GM12878 (cell line): ENCODE measurements at regions not wholly inside any gene's neighbourhood (a gene's known extent, or its start where the extent isn't known, plus 50 kb on each side); places are given as distances from the start of the nearest gene placed in this dataset.

Experiments
- ATAC-seq: fragments of 200-7000 bp; cut with Tn5 transposase; 3 replicates; pipeline ENCODE4 v1.9.1; 2020; ENCODE audit warnings: mild to moderate bottlenecking, moderate library complexity
- BruUV-seq: library from RNA; stranded (reverse); fragments of 400-500 nt; replicated peaks from 2 replicates; lab custom pipeline; 2021; lab: Mats Ljungman, UMichigan
- CTCF ChIA-PET: fragments of 300-600 bp; sonication (Branson Sonifier 250); formaldehyde crosslinking; extraction: SDS; loops from one replicate; lab custom pipeline; 2021; ENCODE audit warnings: inconsistent platforms; lab: Yijun Ruan, JAX
- POLR2A ChIA-PET: fragments of 350-600 bp; formaldehyde crosslinking; extraction: SDS; loops from one replicate; lab custom pipeline; 2021; ENCODE audit warnings: inconsistent platforms; lab: Charles Lee
- RAD21 ChIA-PET: fragments of 300-600 bp; sonication (Branson Sonifier 250); formaldehyde crosslinking; loops from one replicate; lab custom pipeline; 2023; ENCODE audit warnings: antibody characterized with exemption; ENCODE audit not compliant: unreplicated experiment; lab: Charles Lee
- SMC1A ChIA-PET: fragments of 300-600 bp; sonication (Branson Sonifier 250); formaldehyde crosslinking; loops from one replicate; lab custom pipeline; 2023; ENCODE audit not compliant: unreplicated experiment, uncharacterized antibody; lab: Charles Lee
- DNase-seq: peaks from one replicate; pipeline ENCODE4 v3.0.0-alpha.2; 2011; ENCODE audit warnings: low read depth, low spot score
- FAIRE-seq: peaks from 3 replicates; lab custom pipeline; 2011; peaks lifted over from hg19 to GRCh38; lab: Jason Lieb, UNC
- H2AFZ ChIP-seq: 2 replicates; pipeline ENCODE4 v1.6.0; 2011; ENCODE audit warnings: low read depth, low read length, control low read depth; ENCODE audit not compliant: control insufficient read depth
- H3K27ac ChIP-seq: 2 replicates; pipeline ENCODE4 v1.5.1; 2011; ENCODE audit warnings: control low read depth; ENCODE audit not compliant: control insufficient read depth, insufficient read depth
- H3K27me3 ChIP-seq, 2 experiments: replicated peaks in 1 of 2; 2 replicates each; pipeline versions ENCODE4 v1.6.0 to v1.6.1; 2011; ENCODE audit warnings: low read length in 1 of 2; ENCODE audit not compliant: control insufficient read depth in 2 of 2, insufficient read depth in 2 of 2
- H3K36me3 ChIP-seq, 2 experiments: 2 replicates each; pipeline ENCODE4 v1.5.1; 2011; ENCODE audit warnings: low read length in 1 of 2; ENCODE audit not compliant: control insufficient read depth in 2 of 2, insufficient read depth in 2 of 2
- H3K4me1 ChIP-seq: 2 replicates; pipeline ENCODE4 v1.6.1; 2011; ENCODE audit warnings: mild to moderate bottlenecking, low read length, moderate library complexity, mixed read lengths; ENCODE audit not compliant: control insufficient read depth, insufficient read depth
- H3K4me2 ChIP-seq: 2 replicates; pipeline ENCODE4 v1.6.0; 2011; ENCODE audit warnings: control low read depth; ENCODE audit not compliant: control insufficient read depth, insufficient read depth
- H3K4me3 ChIP-seq: fragments of 200-600 bp; sonication (generic); 2 replicates; pipeline ENCODE4 v1.5.1; 2016
- H3K79me2 ChIP-seq: 2 replicates; pipeline ENCODE4 v1.6.0; 2011; ENCODE audit warnings: low read length; ENCODE audit not compliant: control insufficient read depth, insufficient read depth
- H3K9ac ChIP-seq: 2 replicates; pipeline ENCODE4 v1.8.0; 2011; ENCODE audit warnings: low read length, control low read depth, mixed read lengths; ENCODE audit not compliant: control insufficient read depth, insufficient read depth
- H3K9me3 ChIP-seq: replicated peaks from 3 replicates; pipeline ENCODE4 v1.5.1; 2011; ENCODE audit warnings: mild to moderate bottlenecking, low read length; ENCODE audit not compliant: control insufficient read depth, insufficient read depth
- H4K20me1 ChIP-seq: 2 replicates; pipeline ENCODE4 v1.6.0; 2011; ENCODE audit not compliant: control insufficient read depth, insufficient read depth
- DPF2 ChIP-seq: fragments of 450-650 bp; IDR thresholded peaks from 2 replicates; pipeline ENCODE4 v1.6.1; 2017; ENCODE audit warnings: mild to moderate bottlenecking
- FOS ChIP-seq: IDR thresholded peaks from 3 replicates; pipeline ENCODE4 v1.6.1; 2011; ENCODE audit warnings: borderline replicate concordance; ENCODE audit not compliant: insufficient read length; ENCODE audit errors: extremely low read depth
- IRF4 ChIP-seq: IDR thresholded peaks from 2 replicates; pipeline ENCODE4 v1.6.1; 2011; ENCODE audit warnings: low read depth, low read length
- MYB ChIP-seq: fragments of 150-350 bp; IDR thresholded peaks from 2 replicates; pipeline ENCODE4 v1.6.1; 2014; ENCODE audit warnings: mild to moderate bottlenecking, low read depth, low read length, borderline replicate concordance
- POLR2AphosphoS2 ChIP-seq: IDR thresholded peaks from 2 replicates; pipeline ENCODE4 v1.6.1; 2011; ENCODE audit warnings: low read depth, mild to moderate bottlenecking, low read length, improper control_type of control experiment, moderate library complexity
- POLR2AphosphoS5 ChIP-seq: IDR thresholded peaks from 2 replicates; pipeline ENCODE4 v1.6.1; 2011; ENCODE audit warnings: mild to moderate bottlenecking, low read length, inconsistent platforms
- RFX5 ChIP-seq: IDR thresholded peaks from 2 replicates; pipeline ENCODE4 v1.6.1; 2011; ENCODE audit warnings: low read depth, low read length, improper control_type of control experiment
- SRF ChIP-seq, 2 experiments: IDR thresholded peaks; 2 replicates each; pipeline ENCODE4 v1.6.1; 2011; ENCODE audit warnings: low read depth in 2 of 2, low read length in 2 of 2, mild to moderate bottlenecking in 1 of 2, moderate library complexity in 1 of 2
- YY1 ChIP-seq: IDR thresholded peaks from 2 replicates; pipeline ENCODE4 v1.6.1; 2011; ENCODE audit warnings: low read depth, mild to moderate bottlenecking, low read length
- ZBED1 ChIP-seq: IDR thresholded peaks from 2 replicates; pipeline ENCODE4 v1.6.1; 2016; ENCODE audit warnings: borderline replicate concordance
- ZNF622 ChIP-seq: fragments of 450-650 bp; IDR thresholded peaks from 2 replicates; pipeline ENCODE4 v1.6.1; 2017; ENCODE audit warnings: mild to moderate bottlenecking, inconsistent platforms
- WGBS: methylation state at CpG from one replicate; pipeline ENCODE4 v1.1.6; 2016; ENCODE audit warnings: low lambda C conversion rate; ENCODE audit not compliant: insufficient replicate concordance, insufficient coverage; ENCODE audit errors: missing lambda C conversion rate; 5-methylcytosine and 5-hydroxymethylcytosine counted together
- in situ Hi-C: fragments of 300-500 bp; cut with MboI; formaldehyde crosslinking; loops from 9 replicates; pipeline ENCODE4 v1.14.3; 2018; ENCODE audit warnings: mixed read lengths
- intact Hi-C: fragments of 100-400 bp; cut with micrococcal nuclease; formaldehyde crosslinking; loops from one replicate; pipeline ENCODE4 v1.14.2; 2022; ENCODE audit not compliant: unreplicated experiment
- TF ChIP-seq, protein P1 (sequence below): fragments of 450-650 bp; IDR thresholded peaks from 2 replicates; pipeline ENCODE4 v1.6.1; 2017; ENCODE audit warnings: mild to moderate bottlenecking, low read depth, inconsistent platforms; ENCODE audit not compliant: poor library complexity, severe bottlenecking
- TF ChIP-seq, protein P2 (sequence below): fragments of 450-650 bp; IDR thresholded peaks from 2 replicates; pipeline ENCODE4 v1.6.1; 2017; ENCODE audit warnings: borderline replicate concordance

DNA sequence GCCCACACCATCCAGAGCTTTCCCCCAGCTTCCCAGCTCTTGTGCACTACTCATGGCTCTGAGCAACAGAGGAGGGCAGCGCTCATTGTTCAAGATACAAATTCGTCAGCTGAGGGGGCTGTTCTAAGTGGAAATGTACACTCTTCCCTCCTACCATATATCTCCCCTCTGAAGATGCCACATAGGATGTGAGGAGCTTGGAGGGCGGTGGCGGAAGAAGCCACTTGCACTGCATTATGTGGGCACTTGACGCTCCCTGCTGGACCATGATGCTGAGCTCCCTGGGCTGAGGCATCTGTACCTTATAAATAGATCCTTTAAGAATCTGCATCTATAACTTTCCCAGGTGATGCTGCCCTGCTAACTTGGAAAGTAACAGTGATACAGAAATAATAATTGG lies 477.6 kb upstream of the DEPDC1 start:
- Histone ChIP-seq H3K4me3 (no peak overlapping the region), H3K27me3 (no peaks in the 10 kb centered on the region), H3K9me3 (no peaks in the 10 kb centered on the region), H3K36me3 (no peaks in the 10 kb centered on the region), H3K4me2 (no peak overlapping the region), H4K20me1 (no peaks in the 10 kb centered on the region), H3K79me2 (no peaks in the 10 kb centered on the region), H2AFZ (no peak overlapping the region), H3K4me1 (no peaks in the 10 kb centered on the region), H3K27ac (no peak overlapping the region), H3K9ac (no peak overlapping the region)
- BruUV-seq, result no TSS peak
- RAD21 ChIA-PET, result no interaction called here
- DNase-seq (no peak), FAIRE-seq (no peak), ATAC-seq (no peak)
- SMC1A ChIA-PET, result interaction anchor here (2.0 kb wide), 1 partner anchor 9 kb away, joined by 7 read pairs; no protein-coding TSS in a partner anchor
- CTCF ChIA-PET, result interaction anchor here (1.1 kb wide), 1 partner anchor 853 kb away, joined by 3 read pairs; no protein-coding TSS in a partner anchor
- POLR2A ChIA-PET, result no interaction called here
- in situ Hi-C loops (no loop called here), intact Hi-C loops (no loop called here)
- WGBS, result 46% methylated on average over 5 of the region's 5 CpGs
- TF ChIP-seq POLR2AphosphoS2, result no peak
- TF ChIP-seq FOS, result no peak
- TF ChIP-seq DPF2, result no peak
- TF ChIP-seq YY1, result no peak
- TF ChIP-seq, protein P1, sequence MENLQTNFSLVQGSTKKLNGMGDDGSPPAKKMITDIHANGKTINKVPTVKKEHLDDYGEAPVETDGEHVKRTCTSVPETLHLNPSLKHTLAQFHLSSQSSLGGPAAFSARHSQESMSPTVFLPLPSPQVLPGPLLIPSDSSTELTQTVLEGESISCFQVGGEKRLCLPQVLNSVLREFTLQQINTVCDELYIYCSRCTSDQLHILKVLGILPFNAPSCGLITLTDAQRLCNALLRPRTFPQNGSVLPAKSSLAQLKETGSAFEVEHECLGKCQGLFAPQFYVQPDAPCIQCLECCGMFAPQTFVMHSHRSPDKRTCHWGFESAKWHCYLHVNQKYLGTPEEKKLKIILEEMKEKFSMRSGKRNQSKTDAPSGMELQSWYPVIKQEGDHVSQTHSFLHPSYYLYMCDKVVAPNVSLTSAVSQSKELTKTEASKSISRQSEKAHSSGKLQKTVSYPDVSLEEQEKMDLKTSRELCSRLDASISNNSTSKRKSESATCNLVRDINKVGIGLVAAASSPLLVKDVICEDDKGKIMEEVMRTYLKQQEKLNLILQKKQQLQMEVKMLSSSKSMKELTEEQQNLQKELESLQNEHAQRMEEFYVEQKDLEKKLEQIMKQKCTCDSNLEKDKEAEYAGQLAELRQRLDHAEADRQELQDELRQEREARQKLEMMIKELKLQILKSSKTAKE, result no peak
- TF ChIP-seq ZBED1, result no peak
- TF ChIP-seq, protein P2, sequence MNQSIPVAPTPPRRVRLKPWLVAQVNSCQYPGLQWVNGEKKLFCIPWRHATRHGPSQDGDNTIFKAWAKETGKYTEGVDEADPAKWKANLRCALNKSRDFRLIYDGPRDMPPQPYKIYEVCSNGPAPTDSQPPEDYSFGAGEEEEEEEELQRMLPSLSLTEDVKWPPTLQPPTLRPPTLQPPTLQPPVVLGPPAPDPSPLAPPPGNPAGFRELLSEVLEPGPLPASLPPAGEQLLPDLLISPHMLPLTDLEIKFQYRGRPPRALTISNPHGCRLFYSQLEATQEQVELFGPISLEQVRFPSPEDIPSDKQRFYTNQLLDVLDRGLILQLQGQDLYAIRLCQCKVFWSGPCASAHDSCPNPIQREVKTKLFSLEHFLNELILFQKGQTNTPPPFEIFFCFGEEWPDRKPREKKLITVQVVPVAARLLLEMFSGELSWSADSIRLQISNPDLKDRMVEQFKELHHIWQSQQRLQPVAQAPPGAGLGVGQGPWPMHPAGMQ, result no peak
- TF ChIP-seq POLR2AphosphoS5, result no peak
- no peak for TF ChIP-seq IRF4
- no peak for TF ChIP-seq MYB
- TF ChIP-seq SRF (IDR thresholded peaks at IDR 0.05; ENCODE audit: low read depth in 2 of 2, low read length in 2 of 2), result no peak
- no peak for TF ChIP-seq ZNF622
- no peak for TF ChIP-seq RFX5
